GM19467 (cell line): ENCODE measurements at regions not wholly inside any gene's neighbourhood (a gene's known extent, or its start where the extent isn't known, plus 50 kb on each side); places are given as distances from the start of the nearest gene placed in this dataset.
"Not testable (repeated sequence)": the region's sequence is repeated elsewhere in the genome, so short reads cannot be mapped to it uniquely, and the experiment has no call there.

Experiments
- ATAC-seq: cut with Tn5 transposase; IDR thresholded peaks from one replicate; pipeline ENCODE4 v1.9.1; 2021; ENCODE audit warnings: mild to moderate bottlenecking, moderate library complexity; ENCODE audit not compliant: unreplicated experiment

- ATAC-seq = no peak
Measured at GRCh38 chr2:111671426-111672150, 212.4 kb downstream of the ANAPC1 start.

DNA sequence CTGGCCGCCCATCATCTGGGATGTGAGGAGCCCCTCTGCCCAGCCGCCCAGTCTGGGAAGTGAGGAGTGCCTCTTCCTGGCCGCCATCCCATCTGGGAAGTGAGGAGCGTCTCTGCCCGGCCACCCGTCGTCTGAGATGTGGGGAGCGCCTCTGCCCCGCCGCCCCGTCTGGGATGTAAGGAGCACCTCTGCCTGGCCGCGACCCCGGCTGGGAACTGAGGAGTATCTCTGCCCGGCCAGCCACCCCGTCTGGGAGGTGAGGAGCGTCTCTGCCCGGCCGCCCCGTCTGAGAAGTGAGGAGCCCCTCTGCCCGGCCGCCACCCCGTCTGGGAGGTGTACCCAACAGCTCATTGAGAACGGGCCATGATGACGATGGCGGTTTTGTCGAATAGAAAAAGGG lies 211.4 kb downstream of the ANAPC1 start:
- not testable (repeated sequence) for ATAC-seq

GRCh38 chr2:111673526-111673925 lies 210.5 kb downstream of the ANAPC1 start:
- no peak for ATAC-seq

GRCh38 chr2:111675419-111676194 lies 208.4 kb downstream of the ANAPC1 start:
- no peak for ATAC-seq

- ATAC-seq = no peak
Measured at GRCh38 chr2:111676291-111676822, 207.6 kb downstream of the ANAPC1 start.

DNA sequence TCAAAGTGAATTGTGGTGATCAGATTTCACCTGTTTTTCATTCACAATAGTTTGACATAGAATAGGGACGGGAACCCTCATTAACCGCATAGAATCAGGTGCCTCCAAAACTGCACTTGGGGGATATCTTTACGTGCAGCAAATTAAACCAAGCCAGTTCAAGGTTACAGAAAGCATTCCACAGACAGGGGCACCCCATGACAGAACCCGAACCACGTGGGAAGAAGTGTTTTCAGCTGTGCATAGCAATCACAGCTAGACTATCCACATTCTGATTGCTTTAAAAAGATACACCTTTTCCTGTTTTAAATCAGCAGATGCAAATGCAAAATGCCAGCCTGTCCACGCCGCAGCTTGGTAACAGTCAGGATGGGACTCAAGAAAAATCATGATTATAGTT lies 205.8 kb downstream of the ANAPC1 start:
- ATAC-seq = no peak

GRCh38 chr2:111678651-111679050 lies 205.3 kb downstream of the ANAPC1 start:
- no peak for ATAC-seq

DNA sequence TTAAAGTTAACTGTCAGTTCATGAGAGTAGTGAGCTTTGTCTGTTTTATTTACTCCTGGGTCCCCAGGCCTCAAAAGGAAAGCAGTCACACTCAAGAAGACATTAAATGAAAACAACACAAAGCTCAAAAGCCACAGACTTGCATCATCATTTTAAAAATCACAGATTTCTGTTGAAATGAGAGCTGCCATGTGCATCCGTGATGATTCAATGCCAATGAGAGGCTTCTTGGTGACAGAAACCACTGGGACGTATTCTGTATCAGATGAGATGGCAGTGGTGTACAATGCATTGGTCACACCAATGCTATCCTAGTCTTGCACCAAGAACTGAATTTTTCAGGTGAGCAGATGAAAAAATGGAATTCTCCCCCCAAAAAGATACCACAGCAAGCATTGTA lies 204.8 kb downstream of the ANAPC1 start:
- ATAC-seq = no peak

GRCh38 chr2:111684611-111685010 lies 199.4 kb downstream of the ANAPC1 start:
- no peak for ATAC-seq

GRCh38 chr2:111685342-111685741 lies 198.7 kb downstream of the ANAPC1 start:
- no peak for ATAC-seq

- no peak for ATAC-seq
Measured at GRCh38 chr2:111686994-111687393, 197.0 kb downstream of the ANAPC1 start.

GRCh38 chr2:111687911-111688310 lies 196.1 kb downstream of the ANAPC1 start:
- ATAC-seq = no peak

DNA sequence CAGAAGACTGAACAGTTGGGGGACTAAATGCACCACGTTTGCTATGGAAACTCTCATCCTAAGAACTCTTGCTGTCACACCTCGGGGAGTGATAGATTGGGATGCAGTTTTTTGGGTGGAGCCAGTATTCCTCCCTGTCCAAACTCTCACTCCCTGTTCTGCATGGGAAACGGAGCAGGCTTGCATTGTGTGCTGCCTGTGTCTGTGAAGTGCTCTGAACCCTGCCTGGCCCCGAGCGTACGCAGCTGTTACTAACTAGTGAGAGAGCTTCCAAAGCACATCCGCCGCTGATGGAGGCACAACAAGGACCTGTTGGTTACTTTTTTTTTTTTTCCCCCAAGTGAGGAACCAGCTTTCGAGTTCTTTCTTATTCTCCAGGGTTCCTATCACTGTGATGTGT lies 195.5 kb downstream of the ANAPC1 start:
- ATAC-seq = no peak

DNA sequence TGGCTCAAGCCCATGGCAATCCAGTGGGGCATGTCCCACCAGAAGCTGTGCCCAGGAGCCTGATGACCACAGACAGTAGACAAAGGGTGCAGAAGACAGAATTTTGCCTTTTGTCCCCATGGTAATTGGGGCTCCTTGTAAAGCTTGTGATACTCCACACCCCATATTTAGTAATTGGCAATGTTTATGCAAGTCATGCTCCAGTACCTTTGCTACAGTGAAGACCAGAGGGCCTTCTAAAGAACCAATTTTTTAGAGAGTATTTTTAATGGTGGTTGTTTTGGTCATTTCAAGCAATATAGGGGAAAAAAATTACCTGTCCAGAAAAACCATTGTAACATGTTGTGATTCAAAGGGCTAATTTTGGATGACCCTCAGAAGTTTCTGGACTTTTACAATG lies 194.8 kb downstream of the ANAPC1 start:
- no peak for ATAC-seq

- ATAC-seq = no peak
Measured at GRCh38 chr2:111689941-111690340, 194.1 kb downstream of the ANAPC1 start.

GRCh38 chr2:111691164-111691875 lies 192.7 kb downstream of the ANAPC1 start:
- no peak for ATAC-seq

- ATAC-seq = no peak
Measured at GRCh38 chr2:111692311-111692710, 191.7 kb downstream of the ANAPC1 start.

- no peak for ATAC-seq
Measured at GRCh38 chr2:111694700-111695101, 189.3 kb downstream of the ANAPC1 start.

DNA sequence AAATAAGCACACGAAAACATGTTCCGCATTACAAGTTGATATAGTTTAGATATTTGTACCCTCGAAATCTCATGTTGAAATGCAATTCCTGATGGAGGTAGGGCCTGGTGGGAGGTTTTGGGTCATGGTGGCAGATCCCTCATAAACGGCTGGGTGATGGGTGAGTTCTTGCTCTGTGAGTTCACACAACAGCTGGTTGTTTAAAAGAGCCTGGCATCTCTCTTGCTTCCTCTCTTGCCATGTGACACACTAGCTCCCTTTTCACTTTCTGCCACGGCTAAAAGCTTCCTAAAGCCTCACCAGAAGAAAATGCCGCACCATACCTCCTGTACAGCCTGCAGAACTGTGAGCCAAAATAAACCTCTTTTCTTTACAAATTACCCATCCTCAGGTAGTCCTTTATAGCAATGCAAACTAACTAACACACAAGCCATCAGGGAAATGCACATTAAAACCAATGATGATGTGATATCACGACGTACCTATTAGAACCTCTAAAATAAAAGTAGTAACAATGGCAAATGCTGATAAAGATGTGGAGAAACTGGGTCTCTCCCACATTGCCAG lies 188.5 kb downstream of the ANAPC1 start:
- ATAC-seq = no peak

GRCh38 chr2:111696226-111696625 lies 187.8 kb downstream of the ANAPC1 start:
- ATAC-seq = no peak

- ATAC-seq = no peak
Measured at GRCh38 chr2:111697560-111697959, 186.4 kb downstream of the ANAPC1 start.
